ENCODE measurements at regions not wholly inside any gene's neighbourhood (a gene's known extent, or its start where the extent isn't known, plus 50 kb on each side); places are given as distances from the start of the nearest gene placed in this dataset.

GRCh38 chr22:27205492-27206373 is 548.3 kb downstream of the MIAT start:
- TF ChIP-seq CTCF (IDR thresholded peaks at IDR 0.05) (no peak), POLR2A (IDR thresholded peaks at IDR 0.05) (no peak)

Data from adrenal gland (tissue), 5 donors.